Smooth muscle cell (in vitro differentiated cells): ENCODE measurements at regions not wholly inside any gene's neighbourhood (a gene's known extent, or its start where the extent isn't known, plus 50 kb on each side); places are given as distances from the start of the nearest gene placed in this dataset.
"Not testable (repeated sequence)": the region's sequence is repeated elsewhere in the genome, so short reads cannot be mapped to it uniquely, and the experiment has no call there.

ENCODE experiments used
- DNase-seq: peaks from one replicate; lab custom pipeline; 2025; ENCODE audit not compliant: unreplicated experiment; lab: John Stamatoyannopoulos, UW
- H2AFZ ChIP-seq: fragments of 200-600 bp; sonication (generic); 2 replicates; pipeline ENCODE4 v1.6.0; 2016; ENCODE audit warnings: antibody characterized with exemption, low read depth, mild to moderate bottlenecking
- H3F3A ChIP-seq: fragments of 200-600 bp; sonication (generic); 2 replicates; pipeline ENCODE4 v1.6.0; 2017; ENCODE audit warnings: antibody characterized with exemption, low read depth
- H3K27ac ChIP-seq: fragments of 200-600 bp; sonication (generic); 2 replicates; pipeline ENCODE4 v1.5.1; 2016; ENCODE audit warnings: low read depth, mild to moderate bottlenecking
- H3K27me3 ChIP-seq: fragments of 200-600 bp; sonication (generic); 2 replicates; pipeline ENCODE4 v1.6.1; 2016; ENCODE audit warnings: low read depth, mild to moderate bottlenecking
- H3K36me3 ChIP-seq: fragments of 200-600 bp; sonication (generic); 2 replicates; pipeline ENCODE4 v1.5.1; 2016; ENCODE audit warnings: low read depth
- H3K4me1 ChIP-seq: fragments of 200-600 bp; sonication (generic); 2 replicates; pipeline ENCODE4 v1.5.1; 2016; ENCODE audit warnings: low read depth
- H3K4me2 ChIP-seq: fragments of 200-600 bp; sonication (generic); 2 replicates; pipeline ENCODE4 v1.6.0; 2016; ENCODE audit warnings: mild to moderate bottlenecking
- H3K4me3 ChIP-seq: fragments of 200-600 bp; sonication (generic); 2 replicates; pipeline ENCODE4 v1.5.1; 2016; ENCODE audit warnings: mild to moderate bottlenecking
- H3K79me2 ChIP-seq: fragments of 200-600 bp; sonication (generic); 2 replicates; pipeline ENCODE4 v1.6.0; 2016; ENCODE audit warnings: low read depth, mild to moderate bottlenecking
- H3K9ac ChIP-seq: fragments of 200-600 bp; sonication (generic); 2 replicates; pipeline ENCODE4 v1.6.0; 2016; ENCODE audit warnings: low read depth
- H3K9me3 ChIP-seq: fragments of 200-600 bp; sonication (generic); replicated peaks from 2 replicates; pipeline ENCODE4 v1.5.1; 2016; ENCODE audit warnings: low read depth
- H4K20me1 ChIP-seq: fragments of 200-600 bp; sonication (generic); 2 replicates; pipeline ENCODE4 v1.6.0; 2016; ENCODE audit warnings: low read depth
- WGBS: methylation state at CpG from one replicate; pipeline ENCODE4 v1.1.7; 2016; ENCODE audit warnings: low lambda C conversion rate; 5-methylcytosine and 5-hydroxymethylcytosine counted together

DNA sequence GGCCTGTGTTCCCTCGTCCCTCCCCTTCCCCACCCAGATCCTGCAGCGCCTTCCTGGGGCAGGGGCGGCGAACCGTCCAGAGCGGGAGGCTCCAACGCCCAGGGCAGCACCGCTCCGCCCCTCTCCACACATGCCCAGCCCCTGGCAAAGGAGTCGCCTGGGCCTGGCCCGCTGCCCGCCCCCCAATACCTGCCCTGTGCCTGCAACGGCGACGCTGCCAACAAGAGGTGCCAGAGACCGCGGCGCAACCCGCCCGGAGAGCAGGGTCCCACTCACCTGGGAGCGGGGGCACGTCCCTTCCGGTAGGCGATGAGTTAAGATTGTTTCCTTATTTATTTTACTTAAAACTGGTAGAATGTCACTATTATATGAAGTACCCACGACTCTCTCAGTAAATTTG lies 77.5 kb upstream of the ZNG1F start:
- not testable (repeated sequence) for H3K9me3 ChIP-seq, H2AFZ ChIP-seq, H3K4me1 ChIP-seq, H3K27ac ChIP-seq, H3K9ac ChIP-seq, H3F3A ChIP-seq, H3K4me3 ChIP-seq, H3K79me2 ChIP-seq, H3K36me3 ChIP-seq, DNase-seq, H3K4me2 ChIP-seq, H4K20me1 ChIP-seq
- H3K27me3 ChIP-seq: peaks cover 10% of the 10 kb centered on the region
- WGBS: 27% methylated on average over 16 of the region's 25 CpGs

DNA sequence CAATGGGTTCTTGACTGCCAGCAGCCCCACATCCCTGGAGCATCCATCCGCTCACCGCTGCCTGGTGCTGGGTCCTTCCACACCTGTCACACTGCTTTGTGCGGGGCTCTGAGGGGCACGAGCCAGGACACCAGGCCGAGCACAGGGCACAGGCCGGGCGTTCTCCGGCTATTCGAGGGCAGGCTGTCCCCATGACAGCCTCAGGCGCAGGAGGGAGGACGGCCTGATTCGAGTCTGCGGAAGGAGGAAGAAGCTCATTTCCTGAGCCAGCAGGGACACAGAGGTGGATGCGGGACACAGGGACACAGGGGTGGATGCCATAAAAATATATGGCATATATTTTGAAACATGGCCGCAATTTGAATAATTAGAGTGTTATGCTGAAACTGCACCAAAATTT lies 76.9 kb upstream of the ZNG1F start:
- not testable (repeated sequence) for H3K79me2 ChIP-seq, H3K36me3 ChIP-seq, H2AFZ ChIP-seq, H3K27me3 ChIP-seq, DNase-seq, H3K9ac ChIP-seq, H3K4me2 ChIP-seq, H3K4me3 ChIP-seq, H3K9me3 ChIP-seq, H3K4me1 ChIP-seq, H3F3A ChIP-seq, H4K20me1 ChIP-seq, H3K27ac ChIP-seq
- 52% methylated on average over 13 of the region's 15 CpGs for WGBS

DNA sequence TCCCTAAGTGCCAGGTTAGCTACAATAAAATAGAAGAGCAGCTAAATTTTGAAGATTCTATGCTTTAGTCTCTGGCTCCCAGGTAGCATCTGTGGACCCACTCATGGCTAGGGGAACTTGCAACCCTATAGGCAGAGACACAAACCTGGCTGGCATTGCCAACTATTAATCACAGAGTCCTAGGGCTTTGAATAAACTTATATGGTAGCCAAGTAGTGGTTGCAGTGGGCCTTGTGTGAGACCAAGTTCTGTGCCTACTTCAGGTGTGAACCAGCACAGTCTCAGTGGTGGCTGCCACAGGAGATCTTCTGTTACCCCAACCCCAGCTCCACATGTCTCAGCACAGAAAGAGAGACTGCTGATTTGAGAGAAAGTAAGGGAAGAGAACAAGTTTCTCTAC lies 62.9 kb upstream of the ZNG1F start:
- not testable (repeated sequence) for H2AFZ ChIP-seq, H3K9ac ChIP-seq, H3K4me3 ChIP-seq, H3K27me3 ChIP-seq, H3K79me2 ChIP-seq, H3K9me3 ChIP-seq, DNase-seq, H3K4me1 ChIP-seq, H3F3A ChIP-seq, H3K36me3 ChIP-seq, H3K4me2 ChIP-seq, H4K20me1 ChIP-seq, H3K27ac ChIP-seq

DNA sequence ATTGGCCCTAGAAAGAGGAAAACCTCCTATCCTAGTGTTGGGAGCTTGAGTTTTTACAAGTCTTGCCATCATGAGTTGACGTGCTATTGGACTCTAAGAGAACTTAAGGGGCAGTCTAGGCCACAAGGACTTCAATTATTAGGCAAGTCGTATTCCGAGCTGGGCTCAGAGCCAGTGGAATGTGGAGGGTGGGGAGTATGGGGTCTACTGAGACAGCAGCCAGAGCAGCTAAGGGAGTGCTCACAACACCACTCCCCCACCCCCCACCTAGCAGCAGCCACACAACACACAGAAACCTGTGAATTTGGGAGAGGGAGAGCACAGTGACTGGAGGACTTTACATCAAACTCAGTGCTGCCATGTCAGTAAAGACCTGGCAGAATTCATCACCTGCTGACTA lies 62.0 kb upstream of the ZNG1F start:
- H3K79me2 ChIP-seq, H3F3A ChIP-seq, H3K4me3 ChIP-seq, H2AFZ ChIP-seq, H3K36me3 ChIP-seq, H3K27ac ChIP-seq, DNase-seq, H3K4me2 ChIP-seq, H3K9ac ChIP-seq, H4K20me1 ChIP-seq, H3K4me1 ChIP-seq, H3K27me3 ChIP-seq, H3K9me3 ChIP-seq: not testable (repeated sequence)
- WGBS: 28% methylated on average over 3 of the region's 3 CpGs

DNA sequence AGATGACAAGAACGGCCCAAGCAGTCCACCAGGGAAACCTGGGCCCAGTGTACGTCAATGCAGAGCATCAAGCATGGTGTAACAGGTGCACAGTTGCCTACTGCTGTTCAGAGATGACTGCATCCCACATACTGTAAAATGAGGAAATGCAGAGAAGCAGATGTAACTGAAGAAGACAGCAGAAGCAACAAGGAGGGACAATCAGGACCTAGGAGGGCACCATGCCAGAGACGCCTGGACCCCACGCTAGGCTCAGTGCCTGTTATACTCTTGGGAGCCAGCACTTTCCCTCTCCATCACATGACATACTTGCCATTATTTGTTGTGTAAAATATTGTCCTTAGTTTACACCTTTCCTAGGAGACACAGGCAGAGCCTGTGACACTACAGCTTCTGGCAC lies 57.6 kb upstream of the ZNG1F start:
- not testable (repeated sequence) for H3K27ac ChIP-seq, H3K4me3 ChIP-seq, H4K20me1 ChIP-seq, H3K36me3 ChIP-seq, H3K4me2 ChIP-seq, H3K79me2 ChIP-seq, DNase-seq, H3F3A ChIP-seq, H2AFZ ChIP-seq, H3K9ac ChIP-seq, H3K27me3 ChIP-seq, H3K4me1 ChIP-seq, H3K9me3 ChIP-seq
- WGBS: 70% methylated on average over 4 of the region's 4 CpGs
